Breast epithelium (tissue), 4 donors: ENCODE measurements at regions not wholly inside any gene's neighbourhood (a gene's known extent, or its start where the extent isn't known, plus 50 kb on each side); places are given as distances from the start of the nearest gene placed in this dataset.

Experiments
- DNase-seq, 2 donors: peaks; one replicate each; pipeline ENCODE4 v3.0.0-alpha.2; 2019; ENCODE audit warnings: low spot score in 2 of 2
- H3K27ac ChIP-seq, 2 donors: fragments of 200-600 bp; sonication (generic) in 1 of 2; one replicate each; pipeline ENCODE4 v1.5.1; 2016 to 2019; ENCODE audit warnings: mild to moderate bottlenecking in 1 of 2
- H3K27me3 ChIP-seq, 2 donors: fragments of 200-600 bp; sonication (generic) in 1 of 2; one replicate each; pipeline versions ENCODE4 v1.5.1 to v1.6.0; 2017 to 2019; ENCODE audit warnings: control low read depth in 1 of 2, mild to moderate bottlenecking in 1 of 2
- H3K36me3 ChIP-seq: fragments of 200-600 bp; one replicate; pipeline ENCODE4 v1.5.1; 2019
- H3K4me1 ChIP-seq, 2 donors: fragments of 200-600 bp; sonication (generic); one replicate each; pipeline ENCODE4 v1.5.1; 2016 to 2019; ENCODE audit warnings: control low read depth in 1 of 2
- H3K4me3 ChIP-seq, 3 donors: fragments of 200-600 bp; sonication (generic); 1 replicate in 2 of 3; 2 replicates in 1 of 3; pipeline ENCODE4 v1.5.1; 2016 to 2019; ENCODE audit warnings: mild to moderate bottlenecking in 3 of 3, moderate library complexity in 2 of 3
- H3K9me3 ChIP-seq, 2 donors: fragments of 200-600 bp; sonication (generic) in 1 of 2; one replicate each; pipeline ENCODE4 v1.5.1; 2016 to 2019; ENCODE audit warnings: control low read depth in 1 of 2
- POLR2A ChIP-seq: fragments of 450-650 bp; IDR thresholded peaks from one replicate; pipeline ENCODE4 v1.6.1; 2016; ENCODE audit warnings: antibody characterized with exemption, mild to moderate bottlenecking, moderate library complexity
- POLR2AphosphoS5 ChIP-seq, 3 donors: sonication (generic); formaldehyde crosslinking; IDR thresholded peaks; one replicate each; pipeline ENCODE4 v1.6.1; 2017; ENCODE audit warnings: antibody characterized with exemption in 3 of 3
- intact Hi-C: fragments of 100-400 bp; cut with DNase I; formaldehyde crosslinking; loops from one replicate; pipeline ENCODE4 v1.15.1; 2023; ENCODE audit warnings: low total_unique reads
- TF ChIP-seq, protein P1 (sequence below), 3 donors: fragments of 450-650 bp; IDR thresholded peaks; one replicate each; pipeline ENCODE4 v1.5.1; 2016 to 2017; ENCODE audit warnings: antibody characterized with exemption in 3 of 3, mild to moderate bottlenecking in 3 of 3, moderate library complexity in 3 of 3

DNA sequence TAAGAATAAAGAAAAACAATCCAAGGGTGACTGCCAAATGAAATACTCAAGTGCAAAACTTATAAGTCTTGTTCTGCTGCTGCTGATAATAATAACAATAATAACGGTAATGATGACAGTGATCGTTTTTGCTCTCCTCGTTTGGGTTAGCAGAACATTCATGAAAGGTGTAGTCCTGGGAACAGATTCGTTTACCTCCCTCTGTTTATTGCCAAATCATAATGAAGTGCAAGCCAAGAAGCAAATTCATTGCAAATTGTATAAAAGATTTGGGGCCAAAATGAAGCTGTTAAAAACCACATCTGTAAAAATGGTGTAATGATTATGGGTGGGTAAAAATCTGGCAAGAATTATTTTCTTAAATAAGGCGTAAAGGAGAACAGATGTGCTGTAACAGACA is 587.2 kb upstream of the MKI67 start:
- no peak for TF ChIP-seq POLR2A
- TF ChIP-seq, protein P1, sequence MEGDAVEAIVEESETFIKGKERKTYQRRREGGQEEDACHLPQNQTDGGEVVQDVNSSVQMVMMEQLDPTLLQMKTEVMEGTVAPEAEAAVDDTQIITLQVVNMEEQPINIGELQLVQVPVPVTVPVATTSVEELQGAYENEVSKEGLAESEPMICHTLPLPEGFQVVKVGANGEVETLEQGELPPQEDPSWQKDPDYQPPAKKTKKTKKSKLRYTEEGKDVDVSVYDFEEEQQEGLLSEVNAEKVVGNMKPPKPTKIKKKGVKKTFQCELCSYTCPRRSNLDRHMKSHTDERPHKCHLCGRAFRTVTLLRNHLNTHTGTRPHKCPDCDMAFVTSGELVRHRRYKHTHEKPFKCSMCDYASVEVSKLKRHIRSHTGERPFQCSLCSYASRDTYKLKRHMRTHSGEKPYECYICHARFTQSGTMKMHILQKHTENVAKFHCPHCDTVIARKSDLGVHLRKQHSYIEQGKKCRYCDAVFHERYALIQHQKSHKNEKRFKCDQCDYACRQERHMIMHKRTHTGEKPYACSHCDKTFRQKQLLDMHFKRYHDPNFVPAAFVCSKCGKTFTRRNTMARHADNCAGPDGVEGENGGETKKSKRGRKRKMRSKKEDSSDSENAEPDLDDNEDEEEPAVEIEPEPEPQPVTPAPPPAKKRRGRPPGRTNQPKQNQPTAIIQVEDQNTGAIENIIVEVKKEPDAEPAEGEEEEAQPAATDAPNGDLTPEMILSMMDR (IDR thresholded peaks at IDR 0.05), result no peak
- TF ChIP-seq POLR2AphosphoS5 (IDR thresholded peaks at IDR 0.05), result no peak
- Histone ChIP-seq H3K4me3 (no peak overlapping the region), H3K4me1 (no peaks in the 10 kb centered on the region), H3K27ac (no peak overlapping the region), H3K36me3 (no peaks in the 10 kb centered on the region), H3K9me3 (no peaks in the 10 kb centered on the region), H3K27me3 (no peaks in the 10 kb centered on the region)
- DNase-seq, result no peak
- intact Hi-C loops, result no loop called here

DNA sequence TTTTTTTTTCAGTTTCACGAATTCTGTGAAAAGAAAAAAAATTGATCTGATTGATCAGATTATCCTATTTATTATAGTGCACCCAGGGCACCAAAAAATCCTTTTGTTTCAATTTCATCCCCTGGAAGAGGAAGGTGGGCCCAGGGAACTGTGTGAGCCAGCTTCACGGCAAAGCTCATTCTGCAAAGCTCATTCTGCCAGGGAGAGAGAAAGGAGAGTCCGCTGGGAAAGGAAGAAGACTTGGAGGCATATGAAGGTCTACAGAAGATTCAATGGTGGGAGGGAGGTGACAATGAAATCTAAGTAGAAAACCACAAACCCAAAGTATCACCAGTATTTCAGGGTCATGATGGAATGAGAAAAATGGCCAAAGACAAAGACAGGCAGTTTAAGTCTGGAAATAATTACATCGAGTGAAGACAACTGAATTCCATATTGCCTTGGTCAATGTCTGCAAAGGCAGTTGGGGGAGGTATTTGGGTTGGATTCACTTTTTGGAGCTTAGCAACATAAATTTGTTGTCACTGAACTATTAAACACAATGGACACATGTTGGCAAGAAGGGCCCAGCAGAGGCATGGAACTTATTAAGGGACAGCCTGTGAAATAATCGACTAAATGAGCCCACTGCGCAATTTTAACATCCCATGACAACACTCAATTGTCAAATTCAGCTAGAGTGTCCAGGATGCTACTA is 587.8 kb upstream of the MKI67 start:
- TF ChIP-seq, protein P1 (IDR thresholded peaks at IDR 0.05), result no peak
- TF ChIP-seq POLR2AphosphoS5 (IDR thresholded peaks at IDR 0.05) (no peak), POLR2A (no peak)
- no peak for DNase-seq
- H3K27me3 ChIP-seq, result no peaks in the 10 kb centered on the region
- no peaks in the 10 kb centered on the region for H3K4me1 ChIP-seq
- intact Hi-C loops, result no loop called here
- H3K4me3 ChIP-seq, result no peak overlapping the region
- H3K9me3 ChIP-seq, result no peaks in the 10 kb centered on the region
- H3K27ac ChIP-seq, result no peak overlapping the region
- H3K36me3 ChIP-seq, result no peaks in the 10 kb centered on the region

DNA sequence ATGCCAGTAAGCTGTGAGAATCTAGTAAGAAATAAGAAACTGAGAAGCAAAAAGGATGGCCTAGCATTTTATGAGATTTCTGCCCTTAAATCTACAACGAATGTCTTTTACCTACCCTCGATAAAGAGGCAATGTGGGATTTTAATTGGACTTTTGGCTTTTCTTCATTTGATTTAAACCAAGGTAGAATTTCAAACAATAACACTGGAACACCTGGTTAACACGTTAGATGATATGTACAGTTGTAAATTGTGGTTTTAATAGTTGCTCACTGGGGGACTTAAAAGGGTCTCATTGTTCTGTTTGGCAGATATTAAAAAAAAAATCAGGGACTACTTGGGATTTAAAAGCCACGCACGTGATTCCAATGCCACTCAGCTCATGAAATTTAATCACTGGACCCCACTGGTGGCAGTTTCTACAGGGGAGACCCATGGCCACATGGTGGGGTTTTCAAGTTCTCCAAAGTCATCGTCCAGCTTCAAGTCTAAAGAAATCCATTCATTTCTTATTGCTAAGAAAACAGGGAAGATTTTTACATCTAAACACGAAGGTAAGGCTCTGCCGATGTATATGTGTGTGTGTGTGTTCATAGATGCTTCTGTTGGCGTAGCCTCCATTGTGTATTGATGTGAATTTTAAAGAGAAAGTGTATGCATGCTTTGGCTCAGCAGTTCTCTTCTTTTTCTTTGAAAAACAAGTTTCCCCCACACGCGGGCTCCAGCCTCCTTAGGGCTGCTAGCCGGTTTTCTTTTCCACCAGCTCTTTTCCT is 588.6 kb upstream of the MKI67 start:
- TF ChIP-seq, protein P1 (IDR thresholded peaks at IDR 0.05), result no peak
- TF ChIP-seq POLR2AphosphoS5 (IDR thresholded peaks at IDR 0.05), result no peak
- no peak for TF ChIP-seq POLR2A
- Histone ChIP-seq H3K36me3 (no peaks in the 10 kb centered on the region), H3K4me3 (no peak overlapping the region), H3K27ac (no peak overlapping the region), H3K27me3 (no peaks in the 10 kb centered on the region), H3K9me3 (no peaks in the 10 kb centered on the region), H3K4me1 (no peaks in the 10 kb centered on the region)
- DNase-seq, result no peak
- intact Hi-C loops, result no loop called here

DNA sequence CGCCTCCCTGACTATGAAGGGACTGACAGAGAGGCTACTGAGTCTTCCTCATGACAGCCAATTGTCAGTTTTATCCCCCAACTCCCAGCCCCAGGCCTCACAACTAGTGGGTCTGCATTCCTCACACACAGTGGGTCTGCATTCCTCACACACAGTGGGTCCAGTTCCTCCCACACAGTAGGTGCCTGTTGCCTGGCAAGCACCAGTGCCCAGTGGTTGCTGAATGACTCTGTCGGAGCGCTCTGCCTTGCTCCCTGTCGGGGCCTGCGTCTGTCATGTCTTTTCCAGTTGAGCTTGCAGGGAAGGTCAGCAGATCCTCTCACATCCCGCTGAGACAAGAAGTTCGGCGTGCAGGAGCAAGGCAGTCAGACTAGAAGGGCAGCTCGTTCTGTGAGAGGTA is 590.0 kb upstream of the MKI67 start:
- intact Hi-C loops, result no loop called here
- Histone ChIP-seq H3K36me3 (no peaks in the 10 kb centered on the region), H3K27me3 (no peaks in the 10 kb centered on the region), H3K4me1 (no peaks in the 10 kb centered on the region), H3K4me3 (no peak overlapping the region), H3K9me3 (no peaks in the 10 kb centered on the region), H3K27ac (no peak overlapping the region)
- TF ChIP-seq POLR2AphosphoS5 (IDR thresholded peaks at IDR 0.05) (no peak), POLR2A (no peak)
- TF ChIP-seq, protein P1 (IDR thresholded peaks at IDR 0.05), result no peak
- DNase-seq, result no peak

DNA sequence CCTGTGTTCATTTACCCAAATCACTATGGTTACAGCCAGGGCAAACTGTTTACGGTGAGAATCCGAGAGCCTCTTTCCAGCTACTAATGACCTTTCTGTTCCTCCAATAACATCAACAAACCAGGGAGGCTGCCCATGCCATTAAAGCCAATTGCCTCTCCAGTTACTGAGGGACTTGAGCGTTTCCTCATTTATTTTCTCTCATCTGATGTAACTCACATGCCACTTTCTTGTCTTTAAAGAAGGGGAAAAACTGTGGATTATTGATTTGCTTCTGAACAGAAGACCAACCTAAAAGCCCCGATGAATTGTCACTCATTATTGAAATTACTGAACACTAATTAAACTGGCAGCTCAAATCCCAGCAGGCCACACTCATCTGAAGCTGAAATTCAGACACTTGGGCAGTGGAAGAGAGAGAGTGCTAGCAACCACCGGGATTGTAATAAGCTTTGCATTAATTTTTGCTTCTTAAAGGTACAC is 595.8 kb upstream of the MKI67 start:
- no peak for DNase-seq
- TF ChIP-seq, protein P1 (IDR thresholded peaks at IDR 0.05), result no peak
- TF ChIP-seq POLR2AphosphoS5 (IDR thresholded peaks at IDR 0.05) (no peak), POLR2A (no peak)
- intact Hi-C loops, result no loop called here
- Histone ChIP-seq H3K4me3 (no peak overlapping the region), H3K9me3 (no peaks in the 10 kb centered on the region), H3K27ac (no peak overlapping the region), H3K36me3 (no peaks in the 10 kb centered on the region), H3K27me3 (no peaks in the 10 kb centered on the region), H3K4me1 (no peaks in the 10 kb centered on the region)
